Naive thymus-derived CD8-positive, alpha-beta T cell (primary cell): ENCODE measurements at regions not wholly inside any gene's neighbourhood (a gene's known extent, or its start where the extent isn't known, plus 50 kb on each side); places are given as distances from the start of the nearest gene placed in this dataset.

ENCODE experiments used
- ATAC-seq, 2 donors: fragments of 150-1000 bp; cut with Tn5 transposase in 1 of 2; sonication (Bioruptor Pico), chemical (Tn5 transposase) in 1 of 2; 1 replicate in 1 of 2; 2 replicates in 1 of 2; pipeline ENCODE4 v1.10.0; 2021; ENCODE audit warnings: mild to moderate bottlenecking in 2 of 2, moderate library complexity in 2 of 2
- POLR2A ChIA-PET: fragments of 350-600 bp; sonication (Branson Sonifier 250); formaldehyde crosslinking; loops from one replicate; lab custom pipeline; 2021; ENCODE audit warnings: antibody characterized with exemption; lab: Charles Lee
- DNase-seq, 10 donors: peaks; one replicate each; pipeline versions ENCODE4 v3.0.0 to v3.0.0-alpha.2; 2020 to 2022
- H3K27ac Mint-ChIP-seq, 10 donors: one replicate each; pipeline ENCODE4 v1.8.0; 2020 to 2022; ENCODE audit warnings: mild to moderate bottlenecking in 10 of 10, mixed read lengths in 10 of 10, moderate library complexity in 4 of 10, inconsistent platforms in 1 of 10
- H3K27me3 Mint-ChIP-seq, 5 donors: one replicate each; pipeline ENCODE4 v1.8.0; 2021 to 2022; ENCODE audit warnings: mixed read lengths in 5 of 5
- H3K36me3 Mint-ChIP-seq, 3 donors: one replicate each; pipeline ENCODE4 v1.8.0; 2020 to 2022; ENCODE audit warnings: mixed read lengths in 3 of 3, mild to moderate bottlenecking in 2 of 3, inconsistent platforms in 1 of 3
- H3K4me1 Mint-ChIP-seq, 4 donors: one replicate each; pipeline ENCODE4 v1.8.0; 2021 to 2022; ENCODE audit warnings: mixed read lengths in 4 of 4
- H3K4me3 Mint-ChIP-seq, 10 donors: one replicate each; pipeline ENCODE4 v1.8.0; 2020 to 2022; ENCODE audit warnings: mild to moderate bottlenecking in 10 of 10, mixed read lengths in 10 of 10, moderate library complexity in 6 of 10, inconsistent platforms in 1 of 10
- H3K9me3 Mint-ChIP-seq, 9 donors: one replicate each; pipeline ENCODE4 v1.8.0; 2020 to 2022; ENCODE audit warnings: mixed read lengths in 9 of 9, mild to moderate bottlenecking in 3 of 9, inconsistent platforms in 1 of 9, moderate library complexity in 1 of 9

DNA sequence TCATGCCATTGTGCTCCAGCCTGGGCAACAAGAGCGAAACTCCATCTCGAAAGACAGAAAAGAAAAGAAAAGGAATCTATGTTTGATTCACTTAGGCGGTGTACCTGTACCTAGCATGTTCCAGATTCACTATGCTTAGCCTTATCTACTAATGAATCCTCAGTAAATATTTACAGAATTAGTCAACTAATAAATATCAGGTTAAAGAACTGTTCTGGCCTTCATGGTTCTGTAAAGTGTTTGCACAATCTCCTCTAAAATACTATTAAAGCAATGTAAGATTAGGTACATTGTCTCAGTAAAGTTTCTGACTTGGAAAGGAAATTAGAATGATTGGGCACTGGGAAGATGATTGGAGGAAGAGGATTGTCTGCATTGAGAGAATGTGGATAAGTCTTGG, 2770.4 kb downstream of the PCDH9 start:
- Mint-ChIP-seq H3K36me3 (no peaks in the 10 kb centered on the region), H3K9me3 (peaks cover 0 to 4% (median 2%) of the 10 kb centered on the region in 9 donors), H3K4me3 (no peak overlapping the region), H3K4me1 (no peaks in the 10 kb centered on the region), H3K27me3 (no peaks in the 10 kb centered on the region), H3K27ac (no peak overlapping the region)
- DNase-seq (no peak), ATAC-seq (no peak)
- POLR2A ChIA-PET = no interaction called here

DNA sequence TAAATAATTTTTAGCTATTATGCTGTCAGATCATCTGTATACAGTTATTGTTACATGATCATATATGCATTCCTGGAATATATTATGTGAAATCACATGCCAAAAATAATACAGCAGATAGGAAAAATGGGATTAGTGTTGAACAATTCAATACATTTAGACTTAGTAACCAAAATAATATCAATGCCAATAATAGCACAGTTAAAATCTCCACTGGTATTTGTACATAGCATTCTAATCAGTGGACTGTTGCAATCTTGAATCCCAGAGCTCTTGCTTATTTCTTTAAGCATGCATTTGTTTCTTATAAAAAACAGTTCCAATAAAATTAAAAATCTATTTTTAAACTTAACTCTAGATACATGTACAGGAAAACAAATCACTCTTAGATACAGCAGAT, 2772.2 kb downstream of the PCDH9 start:
- H3K4me1 Mint-ChIP-seq = no peaks in the 10 kb centered on the region
- DNase-seq (no peak), ATAC-seq (no peak)
- H3K36me3 Mint-ChIP-seq = no peaks in the 10 kb centered on the region
- H3K27me3 Mint-ChIP-seq = no peaks in the 10 kb centered on the region
- H3K9me3 Mint-ChIP-seq = peaks cover 0 to 9% (median 2%) of the 10 kb centered on the region in 9 donors
- H3K4me3 Mint-ChIP-seq = no peak overlapping the region
- no peak overlapping the region for H3K27ac Mint-ChIP-seq
- POLR2A ChIA-PET = no interaction called here

DNA sequence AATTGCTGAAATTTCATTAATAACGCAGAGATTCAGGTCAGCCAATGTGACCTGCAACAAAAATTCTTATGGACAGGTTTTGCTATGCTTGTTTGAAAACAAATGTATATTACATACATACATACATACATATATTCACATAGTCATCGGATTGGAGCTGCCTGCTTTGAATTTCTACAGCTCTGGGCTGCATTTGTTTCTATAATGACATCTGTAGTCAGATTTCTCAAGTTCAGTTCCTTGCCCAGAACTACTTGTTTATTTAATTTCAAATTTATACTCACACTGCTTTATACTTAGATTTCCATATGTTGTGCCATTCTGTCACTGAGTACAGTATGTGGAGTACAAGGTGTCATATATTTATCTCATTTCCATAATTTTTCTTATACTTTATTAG, 2775.0 kb downstream of the PCDH9 start:
- ATAC-seq (no peak), DNase-seq (no peak)
- H3K4me1 Mint-ChIP-seq = no peaks in the 10 kb centered on the region
- H3K9me3 Mint-ChIP-seq = peaks cover 0 to 19% (median 0%) of the 10 kb centered on the region in 9 donors
- H3K27ac Mint-ChIP-seq = no peak overlapping the region
- no peaks in the 10 kb centered on the region for H3K27me3 Mint-ChIP-seq
- POLR2A ChIA-PET = no interaction called here
- no peak overlapping the region for H3K4me3 Mint-ChIP-seq
- no peaks in the 10 kb centered on the region for H3K36me3 Mint-ChIP-seq

DNA sequence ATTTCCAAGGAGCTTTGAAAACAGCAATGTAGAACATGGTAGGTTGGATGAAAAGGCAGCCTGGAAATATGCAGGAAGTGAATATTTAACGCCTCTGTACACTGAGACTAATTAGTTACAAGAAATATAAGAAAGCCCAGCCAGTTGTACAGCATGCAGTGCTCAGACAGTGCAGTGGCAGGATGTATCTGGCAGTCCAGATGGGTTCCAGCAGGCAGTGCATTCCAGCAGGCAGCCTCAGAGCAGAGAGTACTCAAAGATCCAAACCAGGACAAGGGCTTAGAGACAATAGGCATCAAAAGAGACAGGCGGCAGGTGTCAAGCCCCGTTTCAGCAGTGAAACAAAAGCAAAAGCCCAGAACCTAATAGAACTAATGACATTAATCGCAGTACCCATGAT, 2776.3 kb downstream of the PCDH9 start:
- Mint-ChIP-seq H3K36me3 (no peaks in the 10 kb centered on the region), H3K9me3 (peaks cover 0 to 19% (median 0%) of the 10 kb centered on the region in 9 donors), H3K4me1 (no peaks in the 10 kb centered on the region), H3K27ac (no peak overlapping the region), H3K4me3 (no peak overlapping the region), H3K27me3 (no peaks in the 10 kb centered on the region)
- DNase-seq (no peak), ATAC-seq (no peak)
- POLR2A ChIA-PET = no interaction called here

DNA sequence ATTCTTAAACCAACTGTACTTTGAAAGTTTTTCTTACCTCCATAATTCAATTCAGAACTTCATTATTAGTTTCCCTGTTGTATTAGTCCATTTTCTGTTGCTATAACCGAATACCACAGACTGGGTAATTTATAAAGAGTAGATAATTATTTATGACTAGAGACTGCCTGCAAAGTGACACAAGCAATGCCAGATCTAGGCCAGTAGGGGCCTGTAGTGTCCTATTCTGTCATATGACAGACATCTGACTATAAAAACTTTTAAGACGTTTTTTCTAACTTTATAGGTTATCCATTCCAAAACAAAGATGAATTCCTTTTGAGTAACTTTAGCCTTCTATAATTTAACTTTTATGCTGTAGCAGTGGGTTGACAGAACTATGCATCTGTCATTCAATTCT, 2783.8 kb downstream of the PCDH9 start:
- no peak for ATAC-seq
- Mint-ChIP-seq H3K9me3 (peaks cover 0 to 14% (median 0%) of the 10 kb centered on the region in 9 donors), H3K4me1 (no peaks in the 10 kb centered on the region), H3K27ac (no peak overlapping the region), H3K36me3 (no peaks in the 10 kb centered on the region), H3K27me3 (no peaks in the 10 kb centered on the region), H3K4me3 (no peak overlapping the region)
- POLR2A ChIA-PET = no interaction called here
- no peak for DNase-seq

DNA sequence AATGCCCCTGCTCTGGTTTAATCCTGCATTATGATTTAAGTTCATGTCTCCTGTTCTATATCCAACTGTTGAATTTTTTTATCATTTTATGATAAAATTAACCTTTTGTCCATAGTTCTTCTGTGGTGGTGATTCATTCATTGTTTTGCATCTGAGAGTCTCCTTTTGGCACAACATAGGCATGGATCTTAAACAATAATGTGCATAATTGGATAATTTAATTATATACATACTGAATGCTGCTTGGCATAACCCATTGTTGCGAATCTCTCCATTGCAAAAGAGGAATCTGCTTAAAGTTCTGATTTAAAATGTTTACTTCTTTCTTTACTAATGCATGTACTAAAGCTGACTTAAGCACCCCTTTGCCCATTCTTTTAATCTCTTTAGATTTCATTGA, 2788.4 kb downstream of the PCDH9 start:
- Mint-ChIP-seq H3K36me3 (no peaks in the 10 kb centered on the region), H3K4me3 (no peak overlapping the region), H3K27ac (no peak overlapping the region), H3K4me1 (no peaks in the 10 kb centered on the region), H3K27me3 (no peaks in the 10 kb centered on the region), H3K9me3 (peaks cover 0 to 10% (median 0%) of the 10 kb centered on the region in 9 donors)
- POLR2A ChIA-PET = no interaction called here
- DNase-seq = no peak
- no peak for ATAC-seq

DNA sequence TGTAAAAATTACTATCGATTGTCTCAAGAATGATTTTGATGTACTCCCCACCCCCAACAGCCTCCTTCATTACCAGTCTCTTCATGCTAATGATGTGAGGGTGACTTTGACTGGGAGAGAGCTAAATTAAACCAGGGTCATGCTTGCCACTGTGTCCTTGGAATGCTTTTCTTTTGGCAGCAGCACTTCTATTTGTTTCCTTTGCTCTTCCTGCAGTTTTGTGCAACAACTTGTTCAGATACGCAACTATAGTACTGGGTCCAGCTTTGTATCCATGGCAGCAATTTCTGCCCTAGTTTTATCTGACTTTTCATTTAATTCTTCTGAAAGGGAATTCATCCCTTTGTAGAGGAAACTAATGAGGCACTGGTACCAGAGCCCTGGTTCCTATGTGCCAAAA, 2792.1 kb downstream of the PCDH9 start:
- Mint-ChIP-seq H3K27ac (no peak overlapping the region), H3K27me3 (no peaks in the 10 kb centered on the region), H3K4me3 (no peak overlapping the region), H3K4me1 (no peaks in the 10 kb centered on the region), H3K9me3 (peaks cover 0 to 22% (median 9%) of the 10 kb centered on the region in 9 donors), H3K36me3 (no peaks in the 10 kb centered on the region)
- ATAC-seq (no peak), DNase-seq (no peak)
- POLR2A ChIA-PET = no interaction called here

DNA sequence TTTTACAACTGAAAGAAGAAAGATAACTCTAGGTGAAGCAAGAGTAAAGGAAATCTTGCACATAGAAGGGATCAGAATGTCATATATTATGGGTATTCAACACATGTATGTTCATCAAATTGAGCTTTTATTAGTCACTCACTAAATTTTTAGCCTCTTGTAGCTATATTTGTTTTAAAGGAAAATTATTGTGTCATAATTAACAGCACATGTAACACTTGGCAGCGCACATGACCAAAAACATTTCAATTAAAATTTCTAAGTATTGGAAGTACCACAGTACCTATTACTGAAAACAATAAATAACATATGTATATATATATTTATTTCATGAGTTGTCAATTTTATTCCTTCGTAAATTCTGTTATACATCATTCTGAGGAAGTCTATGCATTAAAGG, 2800.4 kb downstream of the PCDH9 start:
- Mint-ChIP-seq H3K27me3 (peaks cover 0 to 1% (median 0%) of the 10 kb centered on the region in 5 donors), H3K4me3 (no peak overlapping the region), H3K4me1 (no peaks in the 10 kb centered on the region), H3K27ac (no peak overlapping the region), H3K9me3 (peaks cover 0 to 2% (median 1%) of the 10 kb centered on the region in 9 donors), H3K36me3 (no peaks in the 10 kb centered on the region)
- POLR2A ChIA-PET = no interaction called here
- no peak for DNase-seq
- ATAC-seq = no peak

DNA sequence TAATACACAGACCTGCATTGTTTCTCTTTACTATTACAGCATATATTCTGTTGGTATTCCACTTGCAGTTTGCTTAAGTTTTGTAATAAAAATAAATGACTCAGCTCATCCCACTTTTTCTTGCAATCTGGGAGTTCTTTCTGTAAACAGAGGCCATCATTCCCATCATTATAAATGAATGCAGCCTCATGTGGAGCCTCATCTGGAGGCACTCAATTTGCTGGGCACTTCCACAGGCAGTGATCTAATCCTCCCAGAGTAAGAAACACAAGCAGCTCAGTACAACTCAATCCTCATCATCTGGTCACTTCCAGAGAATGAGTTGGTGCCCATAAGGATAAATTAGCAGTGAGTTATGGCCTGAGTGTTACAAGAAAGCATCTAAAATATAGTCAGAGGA, 2801.9 kb downstream of the PCDH9 start:
- no peak for DNase-seq
- Mint-ChIP-seq H3K36me3 (no peaks in the 10 kb centered on the region), H3K9me3 (peaks cover 0 to 8% (median 2%) of the 10 kb centered on the region in 9 donors), H3K27ac (no peak overlapping the region), H3K4me1 (no peaks in the 10 kb centered on the region), H3K4me3 (no peak overlapping the region), H3K27me3 (peaks cover 0 to 1% (median 0%) of the 10 kb centered on the region in 5 donors)
- POLR2A ChIA-PET = no interaction called here
- ATAC-seq = no peak

DNA sequence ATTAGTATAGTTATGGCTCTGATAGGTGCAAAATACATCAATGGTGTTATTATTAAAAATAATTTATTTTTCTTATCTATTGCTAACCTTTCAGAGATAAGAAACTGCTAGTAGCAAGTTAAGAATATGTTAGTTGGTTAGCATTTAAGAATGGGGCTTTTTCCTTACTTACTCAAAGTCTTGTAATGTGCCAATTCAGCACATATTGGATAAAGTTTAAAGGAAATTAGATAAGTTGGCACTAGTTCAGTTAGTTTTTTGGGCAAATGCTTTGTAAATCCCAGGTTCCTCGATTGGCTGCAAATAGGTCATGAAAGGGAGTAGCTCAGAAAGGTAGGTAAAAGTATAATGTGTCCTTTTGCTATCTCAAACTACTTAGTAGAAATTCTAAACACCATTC, 2806.7 kb downstream of the PCDH9 start:
- DNase-seq (no peak), ATAC-seq (no peak)
- H3K36me3 Mint-ChIP-seq = no peaks in the 10 kb centered on the region

DNA sequence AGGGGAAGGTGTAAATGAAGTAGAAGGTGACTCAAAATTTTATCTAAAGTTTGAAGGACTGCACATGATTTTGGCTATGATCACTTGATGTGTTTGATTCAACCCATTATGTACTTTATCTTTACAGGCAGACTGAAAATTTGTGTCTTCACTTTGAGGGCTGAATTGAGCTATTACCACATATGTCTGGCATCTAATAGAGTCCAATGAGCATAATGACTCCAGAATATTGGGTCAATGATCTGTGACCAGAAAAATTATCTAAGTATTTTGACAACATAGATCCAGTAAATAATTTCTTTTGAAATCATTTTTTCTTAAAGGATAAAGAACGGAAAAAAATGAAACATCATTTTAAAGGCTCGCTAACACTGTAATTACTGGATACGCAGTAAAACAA, 2810.0 kb downstream of the PCDH9 start:
- Mint-ChIP-seq H3K36me3 (no peaks in the 10 kb centered on the region), H3K9me3 (peaks cover 0 to 17% (median 2%) of the 10 kb centered on the region in 9 donors), H3K4me3 (no peak overlapping the region), H3K4me1 (no peaks in the 10 kb centered on the region), H3K27me3 (no peaks in the 10 kb centered on the region), H3K27ac (no peak overlapping the region)
- no peak for ATAC-seq
- DNase-seq = no peak
- POLR2A ChIA-PET = no interaction called here

More for the DNA sequence above, 2806.7 kb downstream of the PCDH9 start:
- Mint-ChIP-seq H3K27me3 (no peaks in the 10 kb centered on the region), H3K4me3 (no peak overlapping the region), H3K27ac (no peak overlapping the region), H3K4me1 (no peaks in the 10 kb centered on the region), H3K9me3 (peaks cover 0 to 8% (median 2%) of the 10 kb centered on the region in 9 donors)
- POLR2A ChIA-PET = no interaction called here

DNA sequence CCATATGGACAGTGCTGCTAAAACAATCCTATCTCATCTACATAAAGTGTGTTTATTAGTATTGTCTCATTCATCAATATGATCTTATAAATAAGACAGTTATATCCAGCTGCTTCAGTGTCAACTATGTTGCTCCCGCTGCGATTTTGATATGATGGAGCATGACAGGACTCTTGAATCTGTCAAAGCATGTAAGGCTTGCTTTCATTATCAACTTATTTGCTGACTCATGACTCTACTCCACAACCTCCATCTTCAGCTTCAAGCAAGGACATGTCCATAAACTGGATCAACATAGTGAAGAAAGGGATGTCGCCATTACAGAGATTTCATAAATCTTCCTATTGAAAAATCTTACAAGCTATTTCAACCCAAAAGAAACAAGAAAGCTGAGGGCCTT, 2812.6 kb downstream of the PCDH9 start:
- no peaks in the 10 kb centered on the region for H3K27me3 Mint-ChIP-seq
- no peaks in the 10 kb centered on the region for H3K4me1 Mint-ChIP-seq
- H3K9me3 Mint-ChIP-seq = peaks cover 0 to 12% (median 4%) of the 10 kb centered on the region in 9 donors
- no peak for ATAC-seq
- DNase-seq = no peak
- POLR2A ChIA-PET = no interaction called here
- no peak overlapping the region for H3K4me3 Mint-ChIP-seq
- no peaks in the 10 kb centered on the region for H3K36me3 Mint-ChIP-seq
- H3K27ac Mint-ChIP-seq = no peak overlapping the region

DNA sequence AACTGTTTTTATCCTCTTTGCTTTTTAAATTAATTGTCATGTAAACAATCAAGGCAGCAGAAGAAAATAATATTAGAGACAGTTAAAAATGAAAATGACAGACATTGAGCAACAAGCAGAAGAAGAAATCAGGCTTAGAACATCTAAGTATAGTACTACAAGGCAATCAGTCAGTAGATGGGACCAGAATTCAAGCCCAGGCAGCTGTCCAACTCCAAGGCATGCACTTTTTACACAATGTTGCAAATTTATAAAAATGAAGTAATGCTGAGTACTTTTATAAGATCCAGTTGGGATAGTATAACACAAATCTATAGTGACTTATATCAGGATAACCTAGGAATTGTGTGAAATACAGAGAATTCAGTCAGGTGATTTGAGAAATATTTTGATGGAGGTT, 2815.8 kb downstream of the PCDH9 start:
- no peak for DNase-seq
- Mint-ChIP-seq H3K27me3 (no peaks in the 10 kb centered on the region), H3K4me3 (no peak overlapping the region), H3K27ac (no peak overlapping the region), H3K9me3 (peaks cover 3 to 10% (median 6%) of the 10 kb centered on the region in 9 donors), H3K36me3 (no peaks in the 10 kb centered on the region), H3K4me1 (no peaks in the 10 kb centered on the region)
- no peak for ATAC-seq
- POLR2A ChIA-PET = no interaction called here

DNA sequence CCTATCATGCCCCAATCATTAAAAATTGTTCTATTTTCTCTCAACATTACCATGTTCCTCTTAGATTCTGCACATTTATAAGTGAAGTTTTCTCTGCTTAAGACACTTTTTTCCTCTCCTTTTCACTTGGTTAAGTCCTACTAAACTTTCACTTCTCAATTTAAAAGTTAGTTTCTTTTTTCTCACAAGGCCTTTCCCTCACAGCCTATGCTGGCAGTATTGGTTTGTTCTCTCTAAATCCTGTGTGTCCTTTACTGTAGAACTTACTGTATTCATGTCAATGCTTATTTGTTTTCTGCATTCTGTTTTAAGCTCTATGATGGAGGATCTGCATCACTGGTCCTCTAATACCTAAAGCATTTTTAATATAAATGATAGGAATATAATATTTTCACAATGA, 2816.6 kb downstream of the PCDH9 start:
- no peaks in the 10 kb centered on the region for H3K4me1 Mint-ChIP-seq
- H3K4me3 Mint-ChIP-seq = no peak overlapping the region
- POLR2A ChIA-PET = no interaction called here
- no peaks in the 10 kb centered on the region for H3K36me3 Mint-ChIP-seq
- ATAC-seq (no peak), DNase-seq (no peak)
- H3K27me3 Mint-ChIP-seq = no peaks in the 10 kb centered on the region
- peaks cover 4 to 13% (median 8%) of the 10 kb centered on the region in 9 donors for H3K9me3 Mint-ChIP-seq
- no peak overlapping the region for H3K27ac Mint-ChIP-seq
